ENCODE measurements at regions not wholly inside any gene's neighbourhood (a gene's known extent, or its start where the extent isn't known, plus 50 kb on each side); places are given as distances from the start of the nearest gene placed in this dataset.

GRCh38 chr1:54460861-54461387 lies 54.7 kb upstream of the SSBP3 start:
- TF ChIP-seq ZNF280B (CRISPR knock-in tag; IDR thresholded peaks at IDR 0.05) = no peak
- TF ChIP-seq CEBPZ (IDR thresholded peaks at IDR 0.05; ENCODE audit: borderline replicate concordance, low read depth, low read length) = no peak
- TF ChIP-seq EP300 (IDR thresholded peaks at IDR 0.05; ENCODE audit: low read length) = no peak

Data from K562 (cell line).